Mammary epithelial cell (primary cell): ENCODE measurements at regions not wholly inside any gene's neighbourhood (a gene's known extent, or its start where the extent isn't known, plus 50 kb on each side); places are given as distances from the start of the nearest gene placed in this dataset.

Experiments used
- EZH2 ChIP-seq: IDR thresholded peaks from 2 replicates; pipeline ENCODE4 v1.6.1; 2012; ENCODE audit warnings: low read length, inconsistent platforms, borderline replicate concordance
- TF ChIP-seq, protein P1 (sequence below), 2 donors: IDR thresholded peaks in 1 of 2; conservative IDR thresholded peaks in 1 of 2; 2 replicates each; pipeline ENCODE4 v1.5.1; 2011 to 2012; ENCODE audit warnings: inconsistent platforms in 2 of 2, low read length in 2 of 2, mild to moderate bottlenecking in 2 of 2, control low read depth in 1 of 2, low read depth in 1 of 2; ENCODE audit not compliant: insufficient read depth in 1 of 2; ENCODE audit errors: extremely low read depth in 1 of 2

GRCh38 chr21:23921670-23922418 lies 1685.4 kb downstream of the MRPL39 start:
- TF ChIP-seq, protein P1, sequence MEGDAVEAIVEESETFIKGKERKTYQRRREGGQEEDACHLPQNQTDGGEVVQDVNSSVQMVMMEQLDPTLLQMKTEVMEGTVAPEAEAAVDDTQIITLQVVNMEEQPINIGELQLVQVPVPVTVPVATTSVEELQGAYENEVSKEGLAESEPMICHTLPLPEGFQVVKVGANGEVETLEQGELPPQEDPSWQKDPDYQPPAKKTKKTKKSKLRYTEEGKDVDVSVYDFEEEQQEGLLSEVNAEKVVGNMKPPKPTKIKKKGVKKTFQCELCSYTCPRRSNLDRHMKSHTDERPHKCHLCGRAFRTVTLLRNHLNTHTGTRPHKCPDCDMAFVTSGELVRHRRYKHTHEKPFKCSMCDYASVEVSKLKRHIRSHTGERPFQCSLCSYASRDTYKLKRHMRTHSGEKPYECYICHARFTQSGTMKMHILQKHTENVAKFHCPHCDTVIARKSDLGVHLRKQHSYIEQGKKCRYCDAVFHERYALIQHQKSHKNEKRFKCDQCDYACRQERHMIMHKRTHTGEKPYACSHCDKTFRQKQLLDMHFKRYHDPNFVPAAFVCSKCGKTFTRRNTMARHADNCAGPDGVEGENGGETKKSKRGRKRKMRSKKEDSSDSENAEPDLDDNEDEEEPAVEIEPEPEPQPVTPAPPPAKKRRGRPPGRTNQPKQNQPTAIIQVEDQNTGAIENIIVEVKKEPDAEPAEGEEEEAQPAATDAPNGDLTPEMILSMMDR (conservative IDR thresholded peaks at IDR 0.05 in 1 of 2, IDR thresholded peaks at IDR 0.05 in 1 of 2; ENCODE audit: extremely low read depth in 1 of 2, insufficient read depth in 1 of 2, low read depth in 1 of 2, low read length in 2 of 2), result no peak
- TF ChIP-seq EZH2, result no peak
